ENCODE measurements at regions not wholly inside any gene's neighbourhood (a gene's known extent, or its start where the extent isn't known, plus 50 kb on each side); places are given as distances from the start of the nearest gene placed in this dataset.

DNA sequence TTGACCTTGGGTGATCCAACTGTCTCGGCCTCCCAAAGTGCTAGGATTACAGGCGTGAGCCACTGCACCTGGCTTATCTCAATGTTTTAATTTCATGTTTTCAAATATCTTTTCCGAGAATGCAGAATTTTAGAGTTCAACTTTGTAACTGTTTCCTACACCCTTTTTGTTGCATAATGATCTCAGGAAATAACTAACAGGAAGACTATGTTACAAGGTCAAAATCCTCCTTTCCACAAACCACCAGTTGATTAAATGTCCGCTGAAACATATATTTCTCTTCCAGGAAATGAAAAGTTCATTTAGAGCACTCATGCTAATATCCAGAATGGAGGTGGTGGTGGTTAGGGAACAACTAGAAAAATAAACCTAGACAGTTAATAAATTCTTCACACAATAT lies 377.8 kb downstream of the PPP4R3C start:
- Mint-ChIP-seq H3K4me1 (no peaks in the 10 kb centered on the region), H3K27ac (no peak overlapping the region), H3K9me3 (peaks cover 0 to 3% (median 0%) of the 10 kb centered on the region in 7 donors), H3K4me3 (no peak overlapping the region), H3K27me3 (no peaks in the 10 kb centered on the region), H3K36me3 (no peaks in the 10 kb centered on the region)
- no peak for DNase-seq
- no peak for ATAC-seq (ENCODE audit: low read depth in 2 of 2)

DNA sequence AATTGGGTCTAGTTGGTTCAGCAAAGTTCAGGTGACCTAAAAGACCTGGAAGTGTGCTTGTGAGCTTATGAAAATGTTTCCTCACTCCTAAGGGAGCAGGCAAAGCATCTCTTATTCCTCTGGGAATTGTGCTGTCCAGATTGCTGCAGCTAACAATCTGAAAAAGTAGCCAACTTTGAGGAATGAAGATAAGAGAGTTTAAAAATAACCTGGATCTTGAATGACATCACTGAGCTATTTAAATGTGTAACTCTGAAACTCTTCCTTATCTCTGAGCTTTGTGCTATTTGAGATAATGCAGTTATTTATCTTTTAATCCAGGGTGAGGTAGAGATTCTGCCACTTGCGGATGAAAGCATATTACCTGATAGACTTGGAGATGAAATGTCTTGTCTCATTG lies 384.8 kb downstream of the PPP4R3C start:
- Mint-ChIP-seq H3K36me3 (no peaks in the 10 kb centered on the region), H3K4me1 (no peaks in the 10 kb centered on the region), H3K27ac (no peak overlapping the region), H3K9me3 (peaks cover 0 to 17% (median 3%) of the 10 kb centered on the region in 7 donors), H3K4me3 (no peak overlapping the region), H3K27me3 (no peaks in the 10 kb centered on the region)
- ATAC-seq (ENCODE audit: low read depth in 2 of 2) (no peak), DNase-seq (no peak)

DNA sequence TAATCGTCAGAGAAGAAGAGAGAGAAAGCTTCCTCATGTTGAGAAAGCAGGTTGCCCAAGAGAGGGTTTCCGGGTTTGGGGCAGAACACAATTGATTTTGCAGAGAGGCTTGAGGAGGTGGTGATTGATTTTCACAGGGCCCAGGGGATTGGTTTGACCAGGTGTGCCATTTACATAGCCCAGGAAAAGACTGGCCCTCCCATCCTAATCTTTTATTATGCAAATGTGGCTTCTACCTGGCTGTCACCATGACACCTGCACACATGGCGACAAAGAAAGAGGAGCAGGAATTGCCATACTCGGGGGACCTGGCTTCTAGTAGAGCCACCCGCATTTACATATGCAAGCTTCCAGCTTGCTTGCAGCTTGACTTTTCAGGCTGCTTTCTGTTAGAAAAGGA lies 405.3 kb downstream of the PPP4R3C start:
- no peaks in the 10 kb centered on the region for H3K4me1 Mint-ChIP-seq
- no peak overlapping the region for H3K4me3 Mint-ChIP-seq
- no peaks in the 10 kb centered on the region for H3K36me3 Mint-ChIP-seq
- no peaks in the 10 kb centered on the region for H3K27me3 Mint-ChIP-seq
- no peak overlapping the region for H3K27ac Mint-ChIP-seq
- DNase-seq (no peak), ATAC-seq (ENCODE audit: low read depth in 2 of 2) (no peak)
- H3K9me3 Mint-ChIP-seq, result peaks cover 0 to 5% (median 2%) of the 10 kb centered on the region in 7 donors

DNA sequence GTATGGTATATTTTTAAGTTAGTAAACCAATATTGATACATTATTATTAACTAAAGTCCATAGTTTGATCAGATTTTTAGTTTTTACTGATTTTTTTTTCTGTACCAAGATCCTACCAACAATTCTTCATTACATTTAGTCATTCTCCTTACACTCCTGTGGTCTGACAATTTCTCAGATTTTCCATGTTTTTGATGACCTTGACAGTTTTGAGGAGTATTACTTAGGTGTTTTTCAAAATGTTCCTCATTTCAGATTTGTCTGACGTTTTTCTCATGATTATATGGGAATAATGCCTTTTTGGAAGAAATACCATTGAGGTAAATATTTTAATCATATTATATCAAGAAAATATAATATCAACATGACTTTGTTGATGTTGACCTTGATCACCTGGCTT lies 423.8 kb downstream of the PPP4R3C start:
- H3K4me1 Mint-ChIP-seq, result no peaks in the 10 kb centered on the region
- no peak overlapping the region for H3K27ac Mint-ChIP-seq
- DNase-seq (no peak), ATAC-seq (ENCODE audit: low read depth in 2 of 2) (no peak)
- H3K36me3 Mint-ChIP-seq, result no peaks in the 10 kb centered on the region
- no peak overlapping the region for H3K4me3 Mint-ChIP-seq
- no peaks in the 10 kb centered on the region for H3K27me3 Mint-ChIP-seq
- H3K9me3 Mint-ChIP-seq, result peaks cover 0 to 11% (median 5%) of the 10 kb centered on the region in 7 donors

DNA sequence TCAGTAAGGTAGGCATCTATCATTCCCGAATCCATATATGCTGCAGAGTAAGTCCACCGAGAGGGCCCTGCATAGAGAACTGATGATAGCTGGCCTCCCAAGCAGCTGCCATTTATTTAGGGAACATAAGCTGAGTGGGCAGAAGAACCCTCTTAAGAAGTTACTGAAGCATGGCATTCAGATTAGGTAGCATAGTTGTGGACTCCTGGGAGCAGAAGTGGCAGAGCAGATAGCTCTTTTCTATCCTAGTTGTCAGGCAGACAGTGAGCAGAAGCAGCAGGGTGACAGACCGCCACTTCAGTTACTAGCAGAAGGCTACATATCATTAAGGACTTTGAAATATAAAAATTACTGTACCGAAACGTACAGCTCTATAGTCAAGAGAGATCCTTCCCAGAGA lies 454.7 kb downstream of the PPP4R3C start:
- H3K27me3 Mint-ChIP-seq, result no peaks in the 10 kb centered on the region
- no peaks in the 10 kb centered on the region for H3K36me3 Mint-ChIP-seq
- DNase-seq (no peak), ATAC-seq (ENCODE audit: low read depth in 2 of 2) (no peak)
- H3K9me3 Mint-ChIP-seq, result peaks cover 0 to 8% (median 5%) of the 10 kb centered on the region in 7 donors
- H3K4me3 Mint-ChIP-seq, result peak overlapping the region in 1 of 8 donors; percentile 22
- no peaks in the 10 kb centered on the region for H3K4me1 Mint-ChIP-seq
- H3K27ac Mint-ChIP-seq, result no peak overlapping the region

DNA sequence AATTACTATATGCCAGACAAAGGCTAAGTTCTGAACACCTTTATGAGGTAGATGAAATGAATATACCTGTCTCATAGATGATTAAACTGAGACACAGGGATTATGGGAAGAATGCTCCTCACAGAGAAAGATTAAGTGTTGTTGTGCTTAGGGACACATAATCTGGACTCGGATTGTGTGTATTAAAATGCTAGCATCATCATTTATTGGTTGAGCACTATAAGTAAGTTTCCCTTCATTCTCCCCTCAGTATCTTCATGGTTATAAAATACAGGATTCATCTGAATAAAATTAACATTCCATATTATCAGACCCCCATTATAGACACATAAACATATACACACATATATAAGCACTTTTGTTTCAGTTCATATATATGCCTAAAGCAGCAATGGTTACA lies 463.5 kb downstream of the PPP4R3C start:
- ATAC-seq (ENCODE audit: low read depth in 2 of 2) (no peak), DNase-seq (no peak)
- Mint-ChIP-seq H3K4me1 (no peaks in the 10 kb centered on the region), H3K4me3 (no peak overlapping the region), H3K27me3 (no peaks in the 10 kb centered on the region), H3K9me3 (peaks cover 2 to 16% (median 9%) of the 10 kb centered on the region in 7 donors), H3K27ac (no peak overlapping the region), H3K36me3 (no peaks in the 10 kb centered on the region)

DNA sequence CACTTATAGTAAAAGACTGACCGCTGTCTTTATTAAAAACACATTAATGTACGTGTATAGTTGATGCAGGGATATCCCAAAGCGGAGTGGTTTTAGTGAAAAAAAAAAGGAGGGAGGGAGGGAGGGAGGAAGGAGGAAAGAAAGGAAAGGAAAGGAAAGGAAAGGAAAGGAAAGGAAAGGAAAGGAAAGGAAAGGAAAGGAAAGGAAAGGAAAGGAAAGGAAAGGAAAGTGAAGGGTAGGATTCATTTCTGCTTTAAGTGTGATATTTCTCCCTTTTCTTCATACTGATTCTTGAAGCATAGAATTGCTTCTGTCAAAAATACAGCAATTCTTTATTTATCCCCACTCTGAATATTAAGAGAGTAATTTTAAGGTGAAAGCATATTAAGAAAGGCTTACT lies 504.9 kb downstream of the PPP4R3C start:
- Mint-ChIP-seq H3K4me1 (no peaks in the 10 kb centered on the region), H3K9me3 (peaks cover 0 to 11% (median 2%) of the 10 kb centered on the region in 7 donors), H3K27ac (no peak overlapping the region), H3K4me3 (no peak overlapping the region), H3K27me3 (no peaks in the 10 kb centered on the region), H3K36me3 (no peaks in the 10 kb centered on the region)
- ATAC-seq (ENCODE audit: low read depth in 2 of 2), result no peak
- no peak for DNase-seq

DNA sequence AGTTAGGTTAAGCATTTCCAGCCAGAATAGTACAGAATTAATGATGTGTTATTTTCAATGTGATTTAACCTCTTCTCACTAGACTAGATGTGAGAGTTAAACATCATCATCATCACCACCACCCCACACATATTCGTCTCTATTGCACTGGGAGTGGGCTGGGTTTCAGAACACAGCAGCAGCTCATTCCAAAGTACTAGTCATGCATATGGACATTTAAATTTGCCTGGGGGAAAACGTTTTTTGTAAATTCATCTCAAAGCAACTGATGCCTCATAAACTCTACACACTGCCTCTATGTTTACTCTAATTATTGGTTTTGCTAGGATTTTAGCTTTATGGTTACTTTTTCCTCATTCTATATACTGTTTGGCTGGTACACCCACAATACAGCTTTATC lies 509.1 kb downstream of the PPP4R3C start:
- Mint-ChIP-seq H3K4me1 (no peaks in the 10 kb centered on the region), H3K9me3 (peaks cover 0 to 4% (median 0%) of the 10 kb centered on the region in 7 donors), H3K27me3 (no peaks in the 10 kb centered on the region), H3K36me3 (no peaks in the 10 kb centered on the region), H3K4me3 (no peak overlapping the region), H3K27ac (no peak overlapping the region)
- ATAC-seq (ENCODE audit: low read depth in 2 of 2) (no peak), DNase-seq (no peak)

DNA sequence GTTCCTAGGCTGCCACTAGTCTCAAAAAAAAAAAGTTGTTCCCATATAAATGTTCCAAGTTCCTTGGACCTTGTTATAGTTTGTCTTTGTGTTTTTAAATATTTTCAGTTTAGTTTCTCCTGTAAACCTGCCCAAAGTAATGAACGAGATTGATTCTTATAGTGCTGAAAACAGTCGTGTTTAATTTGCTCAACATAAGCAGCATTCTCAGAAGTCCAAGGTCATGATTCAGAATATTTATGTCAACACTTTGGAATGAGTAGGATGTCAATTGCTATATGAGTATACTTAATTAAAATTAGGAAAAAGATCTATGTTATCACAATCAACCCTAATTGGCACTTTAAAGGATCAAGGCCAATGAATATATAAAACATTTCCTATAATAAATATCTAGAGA lies 510.9 kb downstream of the PPP4R3C start:
- Mint-ChIP-seq H3K9me3 (peaks cover 0 to 4% (median 0%) of the 10 kb centered on the region in 7 donors), H3K4me3 (no peak overlapping the region), H3K4me1 (no peaks in the 10 kb centered on the region), H3K27ac (no peak overlapping the region), H3K27me3 (no peaks in the 10 kb centered on the region), H3K36me3 (no peaks in the 10 kb centered on the region)
- no peak for DNase-seq
- no peak for ATAC-seq (ENCODE audit: low read depth in 2 of 2)

DNA sequence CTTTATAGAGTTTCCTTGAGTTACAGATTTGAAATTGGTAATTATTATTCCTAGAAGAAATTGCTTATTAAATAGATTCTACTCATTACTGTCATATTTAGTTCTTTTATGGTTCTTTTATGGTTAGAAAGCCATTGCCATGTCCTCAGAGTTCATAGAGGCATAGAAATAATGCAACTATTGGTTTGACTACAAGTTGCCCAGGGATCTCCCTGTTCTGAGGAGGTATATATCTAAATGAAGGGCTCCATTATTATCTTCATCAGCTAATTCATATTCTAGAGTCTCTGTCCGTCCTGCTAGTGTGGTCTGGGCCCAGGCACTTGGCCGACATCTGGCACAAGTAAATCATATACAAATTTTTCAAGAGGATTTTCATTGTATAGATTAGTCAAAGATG lies 535.7 kb downstream of the PPP4R3C start:
- H3K4me1 Mint-ChIP-seq, result no peaks in the 10 kb centered on the region
- H3K27ac Mint-ChIP-seq, result no peak overlapping the region
- H3K36me3 Mint-ChIP-seq, result no peaks in the 10 kb centered on the region
- H3K27me3 Mint-ChIP-seq, result no peaks in the 10 kb centered on the region
- H3K4me3 Mint-ChIP-seq, result no peak overlapping the region
- no peak for ATAC-seq (ENCODE audit: low read depth in 2 of 2)
- DNase-seq, result no peak
- peaks cover 0 to 7% (median 0%) of the 10 kb centered on the region in 7 donors for H3K9me3 Mint-ChIP-seq

DNA sequence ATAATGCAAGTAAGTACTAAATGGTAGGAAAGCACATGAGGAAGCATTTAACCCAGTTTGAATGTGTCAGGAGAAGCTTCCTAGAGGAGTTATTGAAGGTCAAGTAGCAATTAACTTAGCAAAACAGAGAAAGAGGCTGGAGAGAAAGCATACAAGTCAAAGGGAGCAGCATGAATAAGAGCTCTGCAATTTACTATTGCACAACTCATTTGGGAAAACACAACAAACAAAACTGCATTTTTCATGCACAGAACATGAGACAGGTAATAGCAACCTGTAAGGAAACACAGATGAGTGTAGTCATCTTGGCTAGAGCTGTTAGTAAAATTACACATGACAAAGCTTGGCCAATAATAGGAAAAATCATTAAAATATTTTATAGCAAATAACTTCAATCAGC lies 538.1 kb downstream of the PPP4R3C start:
- Mint-ChIP-seq H3K27ac (no peak overlapping the region), H3K4me3 (no peak overlapping the region), H3K36me3 (no peaks in the 10 kb centered on the region), H3K9me3 (no peaks in the 10 kb centered on the region), H3K4me1 (no peaks in the 10 kb centered on the region), H3K27me3 (no peaks in the 10 kb centered on the region)
- ATAC-seq (ENCODE audit: low read depth in 2 of 2) (no peak), DNase-seq (no peak)

DNA sequence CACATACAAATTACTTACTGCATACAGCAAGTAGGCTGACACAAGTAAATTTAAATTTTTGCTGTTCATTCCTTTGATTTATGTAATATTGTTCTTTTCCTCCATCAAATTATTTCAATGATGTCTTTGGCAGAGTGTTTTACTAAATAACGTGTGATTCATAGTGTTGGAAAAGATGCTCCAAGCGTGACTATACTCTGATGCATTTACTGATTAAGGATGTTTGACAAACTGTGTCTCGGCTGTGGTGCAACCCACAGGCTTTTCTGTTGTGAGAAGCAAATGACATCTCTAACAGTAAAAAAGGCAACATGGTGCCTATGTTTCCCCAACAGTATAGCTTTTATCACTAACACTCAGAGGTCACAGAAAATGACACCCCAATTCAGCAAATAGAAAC lies 540.9 kb downstream of the PPP4R3C start:
- Mint-ChIP-seq H3K9me3 (peaks cover 0 to 5% (median 0%) of the 10 kb centered on the region in 7 donors), H3K27ac (no peak overlapping the region), H3K27me3 (no peaks in the 10 kb centered on the region), H3K4me3 (no peak overlapping the region), H3K36me3 (no peaks in the 10 kb centered on the region), H3K4me1 (no peaks in the 10 kb centered on the region)
- ATAC-seq (ENCODE audit: low read depth in 2 of 2) (no peak), DNase-seq (no peak)

DNA sequence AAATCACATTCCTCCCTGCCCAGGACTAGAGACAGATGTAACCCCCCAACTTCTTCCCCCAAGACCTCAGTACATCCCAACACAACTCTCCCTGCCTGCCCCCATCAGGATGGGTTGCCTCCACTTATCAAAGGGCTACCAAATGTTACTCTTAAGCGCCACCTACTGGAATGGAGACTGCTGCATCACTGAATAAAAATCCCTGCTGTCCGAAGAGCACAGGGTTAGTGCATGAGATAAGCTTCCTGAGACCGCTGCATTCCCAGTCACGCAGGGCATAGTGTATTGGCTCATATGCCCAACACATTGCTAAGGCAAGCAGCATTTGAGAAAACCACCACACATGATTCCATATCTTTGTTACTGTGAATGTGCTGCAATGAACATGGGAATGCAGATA lies 544.5 kb downstream of the PPP4R3C start:
- H3K27me3 Mint-ChIP-seq, result no peaks in the 10 kb centered on the region
- ATAC-seq (ENCODE audit: low read depth in 2 of 2), result no peak
- H3K9me3 Mint-ChIP-seq, result peaks cover 0 to 5% (median 0%) of the 10 kb centered on the region in 7 donors
- H3K4me1 Mint-ChIP-seq, result no peaks in the 10 kb centered on the region
- DNase-seq, result no peak
- H3K27ac Mint-ChIP-seq, result no peak overlapping the region
- H3K36me3 Mint-ChIP-seq, result no peaks in the 10 kb centered on the region
- no peak overlapping the region for H3K4me3 Mint-ChIP-seq

DNA sequence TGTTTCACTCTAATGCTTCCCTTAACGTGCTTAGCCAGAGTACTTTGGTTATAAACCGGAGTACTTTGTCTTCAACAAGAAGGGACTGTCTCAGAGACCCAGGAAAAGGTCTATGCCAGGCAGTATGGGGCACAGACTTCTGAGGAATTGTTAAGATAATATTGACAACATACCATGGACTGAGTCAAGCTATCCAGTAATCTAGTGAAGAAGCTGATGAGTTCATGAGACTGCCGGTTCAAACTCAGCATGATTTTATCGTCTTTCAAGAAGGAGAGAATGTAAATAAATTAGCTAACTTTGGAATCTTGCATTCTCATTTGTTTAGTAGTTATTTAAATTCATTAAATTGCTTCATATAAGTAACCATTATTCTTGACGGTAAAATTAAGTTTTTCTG lies 546.1 kb downstream of the PPP4R3C start:
- no peaks in the 10 kb centered on the region for H3K27me3 Mint-ChIP-seq
- H3K4me3 Mint-ChIP-seq, result no peak overlapping the region
- no peak overlapping the region for H3K27ac Mint-ChIP-seq
- ATAC-seq (ENCODE audit: low read depth in 2 of 2), result no peak
- no peak for DNase-seq
- no peaks in the 10 kb centered on the region for H3K4me1 Mint-ChIP-seq
- no peaks in the 10 kb centered on the region for H3K36me3 Mint-ChIP-seq
- peaks cover 0 to 5% (median 0%) of the 10 kb centered on the region in 7 donors for H3K9me3 Mint-ChIP-seq

DNA sequence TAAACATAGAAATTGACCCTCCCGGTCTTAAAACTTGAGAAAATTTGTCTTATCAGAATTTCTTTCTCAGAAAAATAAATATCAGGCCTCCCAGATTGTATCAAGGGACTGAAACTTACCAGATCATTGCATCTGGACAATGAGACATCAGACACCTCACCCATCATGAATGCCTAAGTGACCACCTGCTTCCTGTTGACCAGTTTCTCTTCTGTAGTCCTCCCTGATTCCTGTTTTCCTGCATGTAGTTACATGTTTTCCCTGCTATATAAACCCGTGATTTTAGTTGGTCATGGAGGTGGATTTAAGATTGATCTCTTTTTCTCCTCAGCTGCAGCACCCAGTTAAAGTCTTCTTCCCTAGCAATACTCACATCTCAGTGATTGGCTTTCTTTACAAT lies 548.1 kb downstream of the PPP4R3C start:
- Mint-ChIP-seq H3K4me1 (no peaks in the 10 kb centered on the region), H3K36me3 (no peaks in the 10 kb centered on the region), H3K9me3 (peaks cover 0 to 5% (median 0%) of the 10 kb centered on the region in 7 donors), H3K4me3 (no peak overlapping the region), H3K27ac (no peak overlapping the region), H3K27me3 (no peaks in the 10 kb centered on the region)
- ATAC-seq (ENCODE audit: low read depth in 2 of 2) (no peak), DNase-seq (no peak)

Measured in naive B cell (primary cell).